ENCODE measurements at regions not wholly inside any gene's neighbourhood (a gene's known extent, or its start where the extent isn't known, plus 50 kb on each side); places are given as distances from the start of the nearest gene placed in this dataset.

DNA sequence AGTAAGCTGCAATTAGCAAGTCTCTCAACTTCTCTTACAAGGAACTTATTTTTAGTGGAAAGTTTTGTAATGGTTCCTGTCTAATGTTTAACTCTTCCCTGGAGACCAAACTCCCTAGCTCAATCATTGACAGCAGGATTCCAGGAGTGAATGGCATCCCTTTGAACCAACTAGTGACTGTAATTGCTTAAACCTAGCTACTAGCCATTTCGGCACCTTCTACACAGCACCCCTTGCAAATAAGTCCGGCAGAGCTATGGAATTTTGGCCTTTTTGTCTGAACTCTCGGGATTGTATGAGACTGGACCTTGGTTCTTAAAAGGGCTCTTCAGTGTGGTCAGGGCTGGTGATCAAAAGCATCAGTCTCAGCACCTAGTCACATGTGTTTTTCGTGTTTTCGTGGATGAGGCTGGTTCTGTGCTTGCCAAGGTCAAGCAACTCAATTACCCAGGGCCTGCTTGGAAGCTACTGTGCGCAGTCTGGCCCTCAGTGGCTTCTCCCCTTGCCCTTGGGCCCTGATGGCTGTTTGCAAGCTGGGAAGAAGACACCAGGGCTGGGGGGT lies 135.3 kb upstream of the NEDD9 start (continued):
- TF ChIP-seq, protein P1, sequence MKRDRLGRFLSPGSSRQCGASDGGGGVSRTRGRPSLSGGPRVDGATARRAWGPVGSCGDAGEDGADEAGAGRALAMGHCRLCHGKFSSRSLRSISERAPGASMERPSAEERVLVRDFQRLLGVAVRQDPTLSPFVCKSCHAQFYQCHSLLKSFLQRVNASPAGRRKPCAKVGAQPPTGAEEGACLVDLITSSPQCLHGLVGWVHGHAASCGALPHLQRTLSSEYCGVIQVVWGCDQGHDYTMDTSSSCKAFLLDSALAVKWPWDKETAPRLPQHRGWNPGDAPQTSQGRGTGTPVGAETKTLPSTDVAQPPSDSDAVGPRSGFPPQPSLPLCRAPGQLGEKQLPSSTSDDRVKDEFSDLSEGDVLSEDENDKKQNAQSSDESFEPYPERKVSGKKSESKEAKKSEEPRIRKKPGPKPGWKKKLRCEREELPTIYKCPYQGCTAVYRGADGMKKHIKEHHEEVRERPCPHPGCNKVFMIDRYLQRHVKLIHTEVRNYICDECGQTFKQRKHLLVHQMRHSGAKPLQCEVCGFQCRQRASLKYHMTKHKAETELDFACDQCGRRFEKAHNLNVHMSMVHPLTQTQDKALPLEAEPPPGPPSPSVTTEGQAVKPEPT (CRISPR knock-in tag; IDR thresholded peaks at IDR 0.05; ENCODE audit: low read depth), result 0 out of 2 replicates have a peak, but pooled peaks have one; percentile 68
- TF ChIP-seq, protein P2, sequence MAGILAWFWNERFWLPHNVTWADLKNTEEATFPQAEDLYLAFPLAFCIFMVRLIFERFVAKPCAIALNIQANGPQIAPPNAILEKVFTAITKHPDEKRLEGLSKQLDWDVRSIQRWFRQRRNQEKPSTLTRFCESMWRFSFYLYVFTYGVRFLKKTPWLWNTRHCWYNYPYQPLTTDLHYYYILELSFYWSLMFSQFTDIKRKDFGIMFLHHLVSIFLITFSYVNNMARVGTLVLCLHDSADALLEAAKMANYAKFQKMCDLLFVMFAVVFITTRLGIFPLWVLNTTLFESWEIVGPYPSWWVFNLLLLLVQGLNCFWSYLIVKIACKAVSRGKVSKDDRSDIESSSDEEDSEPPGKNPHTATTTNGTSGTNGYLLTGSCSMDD (CRISPR knock-in tag; IDR thresholded peaks at IDR 0.05), result no peak
- TF ChIP-seq FOXA1 (IDR thresholded peaks at IDR 0.05) (no peak), FOXA1 (CRISPR knock-in tag; IDR thresholded peaks at IDR 0.05) (peak; percentile 40), SOX5 (CRISPR knock-in tag; IDR thresholded peaks at IDR 0.05; ENCODE audit: borderline replicate concordance) (peak; percentile 91), ZNF205 (CRISPR knock-in tag; IDR thresholded peaks at IDR 0.05) (peak; percentile 91)
- TF ChIP-seq, protein P3, sequence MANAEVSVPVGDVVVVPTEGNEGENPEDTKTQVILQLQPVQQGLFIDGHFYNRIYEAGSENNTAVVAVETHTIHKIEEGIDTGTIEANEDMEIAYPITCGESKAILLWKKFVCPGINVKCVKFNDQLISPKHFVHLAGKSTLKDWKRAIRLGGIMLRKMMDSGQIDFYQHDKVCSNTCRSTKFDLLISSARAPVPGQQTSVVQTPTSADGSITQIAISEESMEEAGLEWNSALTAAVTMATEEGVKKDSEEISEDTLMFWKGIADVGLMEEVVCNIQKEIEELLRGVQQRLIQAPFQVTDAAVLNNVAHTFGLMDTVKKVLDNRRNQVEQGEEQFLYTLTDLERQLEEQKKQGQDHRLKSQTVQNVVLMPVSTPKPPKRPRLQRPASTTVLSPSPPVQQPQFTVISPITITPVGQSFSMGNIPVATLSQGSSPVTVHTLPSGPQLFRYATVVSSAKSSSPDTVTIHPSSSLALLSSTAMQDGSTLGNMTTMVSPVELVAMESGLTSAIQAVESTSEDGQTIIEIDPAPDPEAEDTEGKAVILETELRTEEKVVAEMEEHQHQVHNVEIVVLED (CRISPR knock-in tag; IDR thresholded peaks at IDR 0.05; ENCODE audit: borderline replicate concordance), result peak; percentile 55; the same call in 1 of the 2 replicates

Measured in HepG2 (cell line).